ENCODE measurements at regions not wholly inside any gene's neighbourhood (a gene's known extent, or its start where the extent isn't known, plus 50 kb on each side); places are given as distances from the start of the nearest gene placed in this dataset.
"Not testable (repeated sequence)": the region's sequence is repeated elsewhere in the genome, so short reads cannot be mapped to it uniquely, and the experiment has no call there.

- intact Hi-C loops (cut with micrococcal nuclease; ENCODE audit: unreplicated experiment); ATAC-seq; DNase-seq (ENCODE audit: low read depth, low spot score); H4K20me1 ChIP-seq (ENCODE audit: control insufficient read depth, insufficient read depth); POLR2A ChIA-PET; BruUV-seq (replicated peaks); H3K9me3 ChIP-seq (replicated peaks; ENCODE audit: control insufficient read depth, insufficient read depth, low read length); H3K9ac ChIP-seq (ENCODE audit: control insufficient read depth, insufficient read depth, low read length); H3K27ac ChIP-seq (ENCODE audit: control insufficient read depth, insufficient read depth); H3K4me3 ChIP-seq; H2AFZ ChIP-seq (ENCODE audit: control insufficient read depth, low read depth, low read length); H3K79me2 ChIP-seq (ENCODE audit: control insufficient read depth, insufficient read depth, low read length); SMC1A ChIA-PET (ENCODE audit: uncharacterized antibody, unreplicated experiment); H3K36me3 ChIP-seq (ENCODE audit: control insufficient read depth in 2 of 2, insufficient read depth in 2 of 2, low read length in 1 of 2); H3K4me2 ChIP-seq (ENCODE audit: control insufficient read depth, insufficient read depth); CTCF ChIA-PET; in situ Hi-C loops (cut with MboI); RAD21 ChIA-PET (ENCODE audit: unreplicated experiment); FAIRE-seq; H3K27me3 ChIP-seq (replicated peaks in 1 of 2; ENCODE audit: control insufficient read depth in 2 of 2, insufficient read depth in 2 of 2, low read length in 1 of 2); H3K4me1 ChIP-seq (ENCODE audit: control insufficient read depth, insufficient read depth, low read length): not testable (repeated sequence)
- WGBS (ENCODE audit: insufficient coverage, insufficient replicate concordance, low lambda C conversion rate, missing lambda C conversion rate), result 0% methylated on average over 1 of the region's 1 CpG
Observed at GRCh38 chr15:24305643-24306042, 369.9 kb upstream of the NPAP1 start.

- H3K36me3 ChIP-seq (ENCODE audit: control insufficient read depth in 2 of 2, insufficient read depth in 2 of 2, low read length in 1 of 2); RAD21 ChIA-PET (ENCODE audit: unreplicated experiment); SMC1A ChIA-PET (ENCODE audit: uncharacterized antibody, unreplicated experiment); H3K4me3 ChIP-seq; POLR2A ChIA-PET; in situ Hi-C loops (cut with MboI); H3K79me2 ChIP-seq (ENCODE audit: control insufficient read depth, insufficient read depth, low read length); CTCF ChIA-PET; H4K20me1 ChIP-seq (ENCODE audit: control insufficient read depth, insufficient read depth); H3K9me3 ChIP-seq (replicated peaks; ENCODE audit: control insufficient read depth, insufficient read depth, low read length); H3K9ac ChIP-seq (ENCODE audit: control insufficient read depth, insufficient read depth, low read length); H3K27ac ChIP-seq (ENCODE audit: control insufficient read depth, insufficient read depth); ATAC-seq; DNase-seq (ENCODE audit: low read depth, low spot score); H2AFZ ChIP-seq (ENCODE audit: control insufficient read depth, low read depth, low read length); H3K4me1 ChIP-seq (ENCODE audit: control insufficient read depth, insufficient read depth, low read length); H3K4me2 ChIP-seq (ENCODE audit: control insufficient read depth, insufficient read depth); BruUV-seq (replicated peaks); H3K27me3 ChIP-seq (replicated peaks in 1 of 2; ENCODE audit: control insufficient read depth in 2 of 2, insufficient read depth in 2 of 2, low read length in 1 of 2); FAIRE-seq; intact Hi-C loops (cut with micrococcal nuclease; ENCODE audit: unreplicated experiment): not testable (repeated sequence)
- WGBS (ENCODE audit: insufficient coverage, insufficient replicate concordance, low lambda C conversion rate, missing lambda C conversion rate), result 25% methylated on average over 1 of the region's 1 CpG
Observed at GRCh38 chr15:24309700-24310099, 365.9 kb upstream of the NPAP1 start.

- H3K27me3 ChIP-seq (replicated peaks in 1 of 2; ENCODE audit: control insufficient read depth in 2 of 2, insufficient read depth in 2 of 2, low read length in 1 of 2); POLR2A ChIA-PET; H3K9me3 ChIP-seq (replicated peaks; ENCODE audit: control insufficient read depth, insufficient read depth, low read length); FAIRE-seq; H3K79me2 ChIP-seq (ENCODE audit: control insufficient read depth, insufficient read depth, low read length); DNase-seq (ENCODE audit: low read depth, low spot score); H3K4me2 ChIP-seq (ENCODE audit: control insufficient read depth, insufficient read depth); H3K4me3 ChIP-seq; H3K27ac ChIP-seq (ENCODE audit: control insufficient read depth, insufficient read depth); CTCF ChIA-PET; in situ Hi-C loops (cut with MboI); SMC1A ChIA-PET (ENCODE audit: uncharacterized antibody, unreplicated experiment); H4K20me1 ChIP-seq (ENCODE audit: control insufficient read depth, insufficient read depth); H3K9ac ChIP-seq (ENCODE audit: control insufficient read depth, insufficient read depth, low read length); H3K4me1 ChIP-seq (ENCODE audit: control insufficient read depth, insufficient read depth, low read length); BruUV-seq (replicated peaks); H3K36me3 ChIP-seq (ENCODE audit: control insufficient read depth in 2 of 2, insufficient read depth in 2 of 2, low read length in 1 of 2); intact Hi-C loops (cut with micrococcal nuclease; ENCODE audit: unreplicated experiment); H2AFZ ChIP-seq (ENCODE audit: control insufficient read depth, low read depth, low read length); ATAC-seq; RAD21 ChIA-PET (ENCODE audit: unreplicated experiment): not testable (repeated sequence)
- 17% methylated on average over 3 of the region's 3 CpGs for WGBS (ENCODE audit: insufficient coverage, insufficient replicate concordance, low lambda C conversion rate, missing lambda C conversion rate)
Observed at GRCh38 chr15:24311692-24312091, 363.9 kb upstream of the NPAP1 start.

GRCh38 chr15:24316326-24316725, 359.2 kb upstream of the NPAP1 start:
- BruUV-seq (replicated peaks); in situ Hi-C loops (cut with MboI); intact Hi-C loops (cut with micrococcal nuclease; ENCODE audit: unreplicated experiment); H3K4me2 ChIP-seq (ENCODE audit: control insufficient read depth, insufficient read depth); POLR2A ChIA-PET; H3K9me3 ChIP-seq (replicated peaks; ENCODE audit: control insufficient read depth, insufficient read depth, low read length); H3K4me1 ChIP-seq (ENCODE audit: control insufficient read depth, insufficient read depth, low read length); SMC1A ChIA-PET (ENCODE audit: uncharacterized antibody, unreplicated experiment); H4K20me1 ChIP-seq (ENCODE audit: control insufficient read depth, insufficient read depth); H3K4me3 ChIP-seq; H3K79me2 ChIP-seq (ENCODE audit: control insufficient read depth, insufficient read depth, low read length); FAIRE-seq; H3K27ac ChIP-seq (ENCODE audit: control insufficient read depth, insufficient read depth); CTCF ChIA-PET; RAD21 ChIA-PET (ENCODE audit: unreplicated experiment); H3K27me3 ChIP-seq (replicated peaks in 1 of 2; ENCODE audit: control insufficient read depth in 2 of 2, insufficient read depth in 2 of 2, low read length in 1 of 2); H3K36me3 ChIP-seq (ENCODE audit: control insufficient read depth in 2 of 2, insufficient read depth in 2 of 2, low read length in 1 of 2); ATAC-seq; H2AFZ ChIP-seq (ENCODE audit: control insufficient read depth, low read depth, low read length); DNase-seq (ENCODE audit: low read depth, low spot score); H3K9ac ChIP-seq (ENCODE audit: control insufficient read depth, insufficient read depth, low read length): not testable (repeated sequence)
- 14% methylated on average over 3 of the region's 3 CpGs for WGBS (ENCODE audit: insufficient coverage, insufficient replicate concordance, low lambda C conversion rate, missing lambda C conversion rate)

All from GM12878 (cell line).